HEK293T (cell line): ENCODE measurements at regions not wholly inside any gene's neighbourhood (a gene's known extent, or its start where the extent isn't known, plus 50 kb on each side); places are given as distances from the start of the nearest gene placed in this dataset.

Source experiments
- FOXK2 ChIP-seq: fragments of 450-650 bp; IDR thresholded peaks from 2 replicates; pipeline ENCODE4 v1.6.1; 2016; ENCODE audit warnings: mild to moderate bottlenecking
- FOXM1 ChIP-seq: fragments of 450-650 bp; IDR thresholded peaks from 2 replicates; pipeline ENCODE4 v1.6.1; 2017; ENCODE audit warnings: mild to moderate bottlenecking, borderline replicate concordance
- SP1 ChIP-seq: fragments of 450-650 bp; IDR thresholded peaks from 2 replicates; pipeline ENCODE4 v1.6.1; 2017

- TF ChIP-seq SP1, result no peak
- TF ChIP-seq FOXK2, result no peak
- TF ChIP-seq FOXM1, result no peak
These were observed 106.2 kb upstream of the CHMP2B start for GRCh38 chr3:87120881-87121280.
